Gastroesophageal sphincter (tissue), 3 donors: ENCODE measurements at regions not wholly inside any gene's neighbourhood (a gene's known extent, or its start where the extent isn't known, plus 50 kb on each side); places are given as distances from the start of the nearest gene placed in this dataset.
"Not testable (repeated sequence)": the region's sequence is repeated elsewhere in the genome, so short reads cannot be mapped to it uniquely, and the experiment has no call there.

ENCODE experiments used
- CTCF ChIP-seq, 4 experiments: fragments of 200-600 bp in 2 of 4; fragments of 450-650 bp in 2 of 4; sonication (generic) in 1 of 4; IDR thresholded peaks; one replicate each; pipeline ENCODE4 v1.5.1; 2017 to 2019; ENCODE audit warnings: antibody characterized with exemption in 4 of 4, mild to moderate bottlenecking in 2 of 4, moderate library complexity in 2 of 4
- EP300 ChIP-seq: sonication (generic); formaldehyde crosslinking; IDR thresholded peaks from one replicate; pipeline ENCODE4 v1.6.1; 2017; ENCODE audit warnings: antibody characterized with exemption, mild to moderate bottlenecking
- POLR2A ChIP-seq, 2 donors: fragments of 450-650 bp; IDR thresholded peaks; one replicate each; pipeline ENCODE4 v1.6.1; 2017; ENCODE audit warnings: antibody characterized with exemption in 2 of 2, mild to moderate bottlenecking in 2 of 2, moderate library complexity in 1 of 2

- TF ChIP-seq CTCF (IDR thresholded peaks at IDR 0.05); POLR2A (IDR thresholded peaks at IDR 0.05); EP300: not testable (repeated sequence)
These were observed 185.1 kb downstream of the MTCL1 start for GRCh38 chr18:8890503-8890902.
